Fibroblast of skin of right biceps (primary cell): ENCODE measurements at regions not wholly inside any gene's neighbourhood (a gene's known extent, or its start where the extent isn't known, plus 50 kb on each side); places are given as distances from the start of the nearest gene placed in this dataset.
"Not testable (repeated sequence)": the region's sequence is repeated elsewhere in the genome, so short reads cannot be mapped to it uniquely, and the experiment has no call there.

Source experiments
- DNase-seq: peaks from one replicate; pipeline ENCODE4 v3.0.0-alpha.2; 2013

DNA sequence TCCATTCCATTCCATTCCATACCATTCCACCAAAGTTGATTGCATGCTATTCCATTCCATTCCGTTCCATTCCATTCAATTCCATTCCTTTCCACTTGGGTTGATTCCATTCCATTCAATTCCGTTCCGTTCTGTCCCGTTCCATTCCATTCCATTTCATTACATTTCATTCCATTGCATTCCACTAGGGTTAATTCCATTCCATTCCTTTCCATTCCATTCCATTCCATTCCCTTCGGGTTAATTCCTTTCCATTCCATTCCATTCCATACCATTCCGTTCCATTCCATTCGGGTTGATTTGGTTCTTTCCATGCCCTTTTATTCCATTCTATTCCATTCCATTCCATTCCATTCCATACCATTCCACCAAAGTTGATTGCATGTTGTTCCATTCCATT, 131.9 kb downstream of the CWH43 start:
- not testable (repeated sequence) for DNase-seq

- DNase-seq: not testable (repeated sequence)
Observed at GRCh38 chr4:49118379-49119212, 132.5 kb downstream of the CWH43 start.

DNA sequence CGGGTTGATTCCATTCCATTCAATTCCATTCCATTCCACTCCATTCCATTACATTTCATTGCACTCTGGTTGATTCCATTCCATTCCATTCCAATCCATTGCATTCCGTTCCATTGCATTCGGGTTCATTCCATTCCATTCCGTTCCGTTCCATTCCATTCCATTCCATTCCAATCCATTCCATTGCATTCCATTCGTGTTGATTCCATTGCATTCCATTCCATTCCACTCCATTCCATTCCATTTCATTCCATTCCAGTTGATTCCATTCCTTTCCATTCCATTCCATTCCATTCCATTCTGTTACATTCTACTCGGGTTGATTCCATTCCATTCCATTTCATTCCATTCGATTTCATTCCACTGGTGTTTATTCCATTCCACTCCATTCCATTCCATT, 133.3 kb downstream of the CWH43 start:
- DNase-seq: not testable (repeated sequence)

DNA sequence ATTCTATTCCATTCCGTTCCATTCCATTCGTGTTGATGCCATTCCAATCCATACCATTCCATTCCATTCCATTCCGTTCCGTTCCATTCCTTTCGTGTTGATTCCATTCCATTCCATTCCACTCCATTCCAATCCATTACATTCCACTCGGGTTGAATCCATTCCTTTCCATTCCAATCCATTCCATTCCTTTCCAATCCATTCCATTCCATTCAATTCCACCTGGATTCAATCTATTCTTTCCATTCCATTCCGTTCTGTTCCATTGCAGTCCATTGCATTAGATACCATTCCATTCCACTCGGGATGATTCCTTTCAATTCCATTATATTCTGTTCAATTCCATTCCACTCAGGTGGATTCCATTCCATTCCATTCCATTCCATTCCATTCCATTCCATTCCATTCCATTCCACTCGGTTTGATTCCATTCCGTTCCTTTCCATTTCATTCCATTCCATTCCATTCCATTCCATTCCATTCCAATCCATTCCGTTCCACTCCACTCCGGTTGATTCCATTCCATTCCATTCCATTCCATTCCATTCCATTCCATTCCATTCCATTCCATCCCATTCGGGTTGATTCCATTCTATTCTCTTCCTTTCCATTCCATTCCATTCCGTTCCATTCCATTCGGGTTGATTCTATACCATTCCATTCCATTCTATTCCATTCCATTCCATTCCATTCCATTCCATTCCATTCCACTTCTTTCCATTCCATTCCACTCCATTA, 134.1 kb downstream of the CWH43 start:
- DNase-seq: not testable (repeated sequence)

- peak; percentile 65 for DNase-seq
Observed at GRCh38 chr4:49120804-49121203, 134.7 kb downstream of the CWH43 start.

DNA sequence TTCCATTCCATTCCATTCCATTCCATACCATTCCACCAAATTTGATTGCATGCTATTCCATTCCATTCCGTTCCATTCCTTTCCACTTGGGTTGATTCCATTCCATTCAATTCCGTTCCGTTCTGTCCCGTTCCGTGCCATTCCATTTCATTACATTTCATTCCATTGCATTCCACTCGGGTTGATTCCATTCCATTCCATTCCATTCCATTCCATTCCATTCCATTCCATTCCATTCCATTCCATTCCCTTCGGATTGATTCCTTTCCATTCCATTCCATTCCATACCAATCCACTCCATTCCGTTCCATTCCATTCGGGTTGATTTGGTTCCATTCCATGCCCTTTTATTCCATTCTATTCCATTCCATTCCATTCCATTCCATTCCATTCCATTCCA, 140.4 kb downstream of the CWH43 start:
- DNase-seq: not testable (repeated sequence)

DNA sequence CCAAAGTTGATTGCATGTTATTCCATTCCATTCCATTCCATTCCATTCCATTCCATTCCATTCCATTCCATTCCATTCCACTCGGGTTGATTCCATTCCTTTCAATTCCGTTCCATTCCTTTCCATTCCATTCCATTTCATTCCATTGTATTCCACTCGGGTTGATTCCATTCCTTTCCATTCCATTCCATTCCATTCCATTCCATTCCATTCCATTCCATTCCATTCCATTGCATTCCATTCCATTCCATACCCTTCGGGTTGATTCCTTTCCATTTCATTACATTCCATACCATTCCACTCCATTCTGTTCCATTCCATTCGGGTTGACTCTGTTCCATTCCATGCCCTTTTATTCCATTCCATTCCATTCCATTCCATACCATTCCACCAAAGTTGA, 140.8 kb downstream of the CWH43 start:
- DNase-seq: not testable (repeated sequence)

- DNase-seq: not testable (repeated sequence)
Observed at GRCh38 chr4:49129385-49129784, 143.3 kb downstream of the CWH43 start.

GRCh38 chr4:49129870-49130269, 143.8 kb downstream of the CWH43 start:
- not testable (repeated sequence) for DNase-seq

DNA sequence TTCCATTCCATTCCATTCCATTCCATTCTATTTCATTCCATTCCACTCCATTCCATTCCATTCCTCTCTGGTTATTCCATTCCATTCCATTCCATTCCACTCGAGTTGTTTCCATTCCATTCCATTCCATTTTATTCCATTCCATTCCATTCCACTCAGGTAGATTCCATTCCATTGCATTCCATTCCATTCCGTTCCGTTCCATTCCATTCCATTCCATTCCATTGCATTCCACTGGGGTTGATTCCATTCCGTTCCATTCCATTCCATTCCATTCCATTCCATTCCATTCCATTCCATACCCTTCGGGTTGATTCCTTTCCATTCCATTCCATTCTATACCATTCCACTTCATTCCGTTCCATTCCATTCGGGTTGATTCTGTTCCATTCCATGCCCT, 144.6 kb downstream of the CWH43 start:
- DNase-seq: not testable (repeated sequence)

- DNase-seq: not testable (repeated sequence)
Observed at GRCh38 chr4:49137043-49137442, 151.0 kb downstream of the CWH43 start.

DNA sequence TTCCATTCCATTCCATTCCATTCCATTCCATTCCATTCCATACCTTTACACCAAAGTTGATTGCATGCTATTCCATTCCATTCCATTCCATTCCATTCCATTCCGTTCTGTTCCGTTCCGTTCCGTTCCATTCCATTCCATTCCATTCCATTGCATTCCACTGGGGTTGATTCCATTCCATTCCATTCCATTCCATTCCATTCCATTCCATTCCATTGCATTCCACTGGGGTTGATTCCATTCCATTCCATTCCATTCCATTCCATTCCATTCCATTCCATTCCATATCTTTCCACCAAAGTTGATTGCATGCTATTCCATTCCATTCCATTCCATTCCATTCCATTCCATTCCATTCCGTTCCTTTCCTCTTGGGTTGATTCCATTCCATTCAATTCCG, 151.9 kb downstream of the CWH43 start:
- not testable (repeated sequence) for DNase-seq

GRCh38 chr4:49138818-49139217, 152.7 kb downstream of the CWH43 start:
- DNase-seq: not testable (repeated sequence)

DNA sequence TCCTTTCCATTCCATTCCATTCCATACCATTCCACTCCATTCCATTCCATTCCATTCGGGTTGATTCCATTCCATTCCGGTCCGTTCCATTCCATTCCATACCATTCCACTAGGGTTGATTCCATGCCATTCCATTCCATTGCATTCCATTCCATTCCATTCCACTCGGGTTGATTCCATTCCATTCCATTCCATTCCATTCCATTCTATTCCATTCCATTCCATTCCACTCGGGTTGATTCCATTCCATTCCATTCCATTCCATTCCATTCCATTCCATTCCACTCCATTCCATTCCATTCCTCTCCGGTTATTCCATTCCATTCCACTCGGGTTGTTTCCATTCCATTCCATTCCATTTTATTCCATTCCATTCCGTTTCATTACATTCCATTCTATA, 153.4 kb downstream of the CWH43 start:
- not testable (repeated sequence) for DNase-seq

GRCh38 chr4:49140351-49140750, 154.3 kb downstream of the CWH43 start:
- not testable (repeated sequence) for DNase-seq

DNA sequence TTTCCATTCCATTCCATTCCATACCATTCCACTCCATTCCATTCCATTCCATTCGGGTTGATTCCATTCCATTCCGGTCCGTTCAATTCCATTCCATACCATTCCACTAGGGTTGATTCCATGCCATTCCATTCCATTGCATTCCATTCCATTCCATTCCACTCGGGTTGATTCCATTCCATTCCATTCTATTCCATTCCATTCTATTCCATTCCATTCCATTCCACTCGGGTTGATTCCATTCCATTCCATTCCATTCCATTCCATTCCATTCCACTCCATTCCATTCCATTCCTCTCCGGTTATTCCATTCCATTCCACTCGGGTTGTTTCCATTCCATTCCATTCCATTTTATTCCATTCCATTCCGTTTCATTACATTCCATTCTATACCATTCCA, 155.9 kb downstream of the CWH43 start:
- not testable (repeated sequence) for DNase-seq

DNA sequence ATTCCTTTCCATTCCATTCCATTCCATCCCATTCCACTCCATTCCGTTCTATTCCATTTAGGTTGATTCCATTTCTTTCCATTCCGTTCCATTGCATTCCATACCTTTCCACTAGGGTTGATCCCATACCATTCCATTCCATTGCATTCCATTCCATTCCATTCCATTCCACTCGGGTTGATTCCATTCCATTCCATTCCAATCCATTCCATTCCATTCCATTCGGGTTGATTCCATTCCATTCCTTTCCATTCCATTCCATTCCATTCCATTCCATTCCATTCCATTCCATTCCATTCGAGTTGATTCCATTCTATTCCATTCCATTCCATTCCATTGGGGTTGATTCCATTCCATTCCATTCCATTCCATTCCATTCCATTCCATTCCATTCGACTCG, 161.1 kb downstream of the CWH43 start:
- DNase-seq: not testable (repeated sequence)

DNA sequence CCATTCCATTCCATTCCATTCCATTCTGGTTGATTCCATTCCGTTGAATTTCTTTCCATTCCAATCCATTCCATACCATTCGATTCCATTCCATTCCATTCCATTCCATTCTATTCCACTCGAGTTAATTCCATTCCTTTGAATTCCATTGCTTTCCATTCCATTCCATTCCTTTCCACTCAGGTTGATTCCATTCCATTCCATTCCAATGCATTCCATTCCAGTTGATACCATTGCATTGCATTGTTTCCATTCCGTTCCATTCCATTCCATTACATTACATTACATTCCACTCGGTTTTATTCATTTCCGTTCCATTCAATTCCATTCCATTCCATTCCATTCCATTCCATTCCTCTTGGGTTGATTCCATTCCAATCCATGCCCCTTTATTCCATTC, 161.5 kb downstream of the CWH43 start:
- not testable (repeated sequence) for DNase-seq

DNA sequence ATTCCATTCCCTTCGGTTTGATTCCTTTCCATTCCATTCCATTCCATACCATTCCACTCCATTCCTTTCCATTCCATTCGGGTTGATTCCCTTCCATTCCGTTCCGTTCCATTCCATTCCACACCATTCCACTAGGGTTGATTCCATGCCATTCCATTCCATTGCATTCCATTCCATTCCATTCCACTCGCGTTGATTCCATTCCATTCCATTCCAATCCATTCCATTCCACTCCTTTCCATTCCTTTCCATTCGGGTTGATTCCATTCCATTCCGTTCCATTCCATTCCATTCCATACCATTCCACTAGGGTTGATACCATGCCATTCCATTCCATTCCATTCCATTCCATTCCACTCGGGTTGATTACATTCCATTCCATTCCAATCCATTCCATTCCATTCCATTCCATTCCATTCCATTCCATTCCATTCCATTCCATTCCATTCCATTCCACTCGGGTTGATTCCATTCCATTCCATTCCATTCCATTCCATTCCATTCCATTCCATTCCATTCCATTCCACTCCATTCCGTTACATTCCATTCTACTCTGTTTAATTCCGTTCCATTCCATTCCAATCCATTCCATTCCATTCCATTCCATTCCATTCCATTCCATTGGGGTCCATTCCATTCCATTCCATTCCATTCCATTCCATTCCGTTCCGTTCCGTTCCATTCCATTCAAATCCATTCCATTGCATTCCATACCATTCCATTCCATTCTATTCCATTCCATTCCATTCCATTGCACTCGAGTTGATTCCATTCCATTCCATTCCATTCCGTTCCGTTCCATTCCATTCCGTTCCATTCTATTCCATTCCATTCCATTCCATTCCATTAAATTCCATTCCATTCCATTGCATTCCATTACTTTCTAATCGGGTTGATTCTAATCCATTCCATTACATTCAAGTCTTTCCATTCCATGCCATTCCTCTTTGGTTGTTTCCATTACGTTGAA, 163.2 kb downstream of the CWH43 start:
- peak; percentile 72 for DNase-seq

DNA sequence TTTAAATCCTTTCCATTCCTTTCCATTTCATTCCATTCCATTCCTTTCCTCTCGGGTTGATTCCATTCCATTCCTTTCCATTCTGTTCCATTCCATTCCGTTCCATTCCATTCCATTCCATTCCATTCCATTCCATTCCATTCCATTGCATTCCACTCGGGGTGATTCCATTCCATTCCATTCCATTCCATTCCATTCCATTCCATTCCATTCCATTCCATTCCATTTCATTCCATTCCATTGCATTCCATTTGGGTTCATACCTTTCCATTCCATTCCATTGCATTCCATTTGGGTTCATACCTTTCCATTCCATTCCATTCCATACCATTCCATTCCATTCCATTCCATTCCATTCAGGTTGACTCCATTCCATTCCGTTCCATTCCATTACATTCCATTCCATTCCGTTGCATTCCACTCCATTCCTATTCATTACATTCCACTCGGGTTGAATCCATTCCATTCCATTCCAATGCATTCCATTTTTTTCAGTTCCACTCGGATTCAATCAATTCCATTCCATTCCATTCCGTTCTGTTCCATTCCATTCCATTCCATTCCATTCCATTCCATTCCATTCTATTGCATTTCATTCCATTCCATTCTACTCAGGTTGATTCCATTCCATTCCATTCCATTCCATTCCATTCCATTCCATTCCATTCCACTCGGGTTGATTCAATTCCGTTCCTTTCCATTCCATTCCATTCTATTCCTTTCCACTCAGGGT, 164.4 kb downstream of the CWH43 start:
- not testable (repeated sequence) for DNase-seq

GRCh38 chr4:49153011-49153410, 166.9 kb downstream of the CWH43 start:
- DNase-seq: not testable (repeated sequence)
